ENCODE measurements at regions not wholly inside any gene's neighbourhood (a gene's known extent, or its start where the extent isn't known, plus 50 kb on each side); places are given as distances from the start of the nearest gene placed in this dataset. TPM values are rescaled to one million over a fixed set of nuclear protein-coding genes. Genes with fewer than 3 reads are reported as not detected.

Small RNA genes lying in the stretch of these regions (small RNA-seq; reads per million reads assigned to genes)
- gene AC092670.1 (not detected), gene RNU6-1054P (not detected)

All from urinary bladder (tissue), 1 donor.